ENCODE measurements at regions not wholly inside any gene's neighbourhood (a gene's known extent, or its start where the extent isn't known, plus 50 kb on each side); places are given as distances from the start of the nearest gene placed in this dataset.
"Not testable (repeated sequence)": the region's sequence is repeated elsewhere in the genome, so short reads cannot be mapped to it uniquely, and the experiment has no call there.

GRCh38 chr21:27026501-27026900 is 59.6 kb upstream of the ADAMTS5 start:
- DNase-seq (ENCODE audit: low read depth) (peak; percentile 7), FAIRE-seq (no peak)
- H3K27me3 ChIP-seq (ENCODE audit: control insufficient read depth, insufficient read depth, low read length): no peaks in the 10 kb centered on the region
- no peaks in the 10 kb centered on the region for H3K36me3 ChIP-seq (ENCODE audit: control insufficient read depth, insufficient read depth, low read length)
- TF ChIP-seq, protein P1, sequence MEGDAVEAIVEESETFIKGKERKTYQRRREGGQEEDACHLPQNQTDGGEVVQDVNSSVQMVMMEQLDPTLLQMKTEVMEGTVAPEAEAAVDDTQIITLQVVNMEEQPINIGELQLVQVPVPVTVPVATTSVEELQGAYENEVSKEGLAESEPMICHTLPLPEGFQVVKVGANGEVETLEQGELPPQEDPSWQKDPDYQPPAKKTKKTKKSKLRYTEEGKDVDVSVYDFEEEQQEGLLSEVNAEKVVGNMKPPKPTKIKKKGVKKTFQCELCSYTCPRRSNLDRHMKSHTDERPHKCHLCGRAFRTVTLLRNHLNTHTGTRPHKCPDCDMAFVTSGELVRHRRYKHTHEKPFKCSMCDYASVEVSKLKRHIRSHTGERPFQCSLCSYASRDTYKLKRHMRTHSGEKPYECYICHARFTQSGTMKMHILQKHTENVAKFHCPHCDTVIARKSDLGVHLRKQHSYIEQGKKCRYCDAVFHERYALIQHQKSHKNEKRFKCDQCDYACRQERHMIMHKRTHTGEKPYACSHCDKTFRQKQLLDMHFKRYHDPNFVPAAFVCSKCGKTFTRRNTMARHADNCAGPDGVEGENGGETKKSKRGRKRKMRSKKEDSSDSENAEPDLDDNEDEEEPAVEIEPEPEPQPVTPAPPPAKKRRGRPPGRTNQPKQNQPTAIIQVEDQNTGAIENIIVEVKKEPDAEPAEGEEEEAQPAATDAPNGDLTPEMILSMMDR (IDR thresholded peaks at IDR 0.05; ENCODE audit: insufficient read depth, low read length, severe bottlenecking): no peak
- H3K4me3 ChIP-seq (ENCODE audit: low read depth, low read length): no peak overlapping the region

- not testable (repeated sequence) for H3K4me3 ChIP-seq (ENCODE audit: low read depth, low read length); H3K27me3 ChIP-seq (ENCODE audit: control insufficient read depth, insufficient read depth, low read length); DNase-seq (ENCODE audit: low read depth); H3K36me3 ChIP-seq (ENCODE audit: control insufficient read depth, insufficient read depth, low read length); FAIRE-seq
Measured at GRCh38 chr21:27025708-27026107, 58.8 kb upstream of the ADAMTS5 start.

DNA sequence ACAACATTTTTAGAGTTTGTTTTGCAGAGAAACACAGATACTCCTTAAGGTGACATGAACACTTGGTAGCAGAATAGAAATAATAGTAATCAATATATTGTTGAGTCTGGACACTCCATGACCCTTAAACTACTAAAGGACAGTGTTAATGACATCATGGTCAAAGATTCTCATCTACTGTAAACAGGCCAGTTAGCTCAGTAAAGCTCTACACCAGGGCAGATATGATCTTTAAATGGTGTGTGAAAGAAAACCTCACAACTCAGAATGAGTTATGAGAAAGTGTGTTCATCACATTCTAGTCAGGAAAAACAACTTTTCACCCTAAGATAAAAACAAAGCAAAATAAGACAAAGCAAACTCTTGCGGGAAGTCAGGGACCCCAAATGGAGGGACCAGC is 58.1 kb upstream of the ADAMTS5 start:
- no peaks in the 10 kb centered on the region for H3K27me3 ChIP-seq (ENCODE audit: control insufficient read depth, insufficient read depth, low read length)
- FAIRE-seq (no peak), DNase-seq (ENCODE audit: low read depth) (no peak)
- H3K4me3 ChIP-seq (ENCODE audit: low read depth, low read length): no peak overlapping the region
- no peaks in the 10 kb centered on the region for H3K36me3 ChIP-seq (ENCODE audit: control insufficient read depth, insufficient read depth, low read length)
- TF ChIP-seq, protein P1 (IDR thresholded peaks at IDR 0.05; ENCODE audit: insufficient read depth, low read length, severe bottlenecking): no peak

GRCh38 chr21:27024301-27024700 is 57.4 kb upstream of the ADAMTS5 start:
- TF ChIP-seq, protein P1 (IDR thresholded peaks at IDR 0.05; ENCODE audit: insufficient read depth, low read length, severe bottlenecking): no peak
- FAIRE-seq: no peak
- H3K4me3 ChIP-seq (ENCODE audit: low read depth, low read length): no peak overlapping the region
- H3K36me3 ChIP-seq (ENCODE audit: control insufficient read depth, insufficient read depth, low read length): no peaks in the 10 kb centered on the region
- no peaks in the 10 kb centered on the region for H3K27me3 ChIP-seq (ENCODE audit: control insufficient read depth, insufficient read depth, low read length)
- DNase-seq (ENCODE audit: low read depth): no peak

DNA sequence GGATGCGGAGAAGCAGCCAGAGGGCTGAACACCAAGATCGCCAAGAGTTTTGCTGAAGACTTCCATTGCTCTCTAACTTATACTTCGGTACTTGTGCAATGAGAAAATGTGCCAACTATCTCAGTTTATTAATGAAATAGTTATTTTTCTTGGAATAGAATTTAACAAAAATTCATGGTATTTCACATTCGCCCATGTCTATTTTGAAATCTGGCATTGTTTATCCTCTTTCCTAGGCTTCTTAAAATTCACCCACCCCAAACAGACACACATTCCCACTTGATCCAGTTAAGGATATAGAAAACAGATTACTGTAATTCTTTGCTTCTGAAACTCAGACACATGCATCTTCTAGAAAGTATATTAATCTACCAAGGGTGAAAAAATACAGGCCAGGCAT is 56.3 kb upstream of the ADAMTS5 start:
- Histone ChIP-seq H3K27me3 (ENCODE audit: control insufficient read depth, insufficient read depth, low read length) (no peaks in the 10 kb centered on the region), H3K36me3 (ENCODE audit: control insufficient read depth, insufficient read depth, low read length) (no peaks in the 10 kb centered on the region), H3K4me3 (ENCODE audit: low read depth, low read length) (no peak overlapping the region)
- TF ChIP-seq, protein P1 (IDR thresholded peaks at IDR 0.05; ENCODE audit: insufficient read depth, low read length, severe bottlenecking): no peak
- DNase-seq (ENCODE audit: low read depth) (no peak), FAIRE-seq (no peak)

DNA sequence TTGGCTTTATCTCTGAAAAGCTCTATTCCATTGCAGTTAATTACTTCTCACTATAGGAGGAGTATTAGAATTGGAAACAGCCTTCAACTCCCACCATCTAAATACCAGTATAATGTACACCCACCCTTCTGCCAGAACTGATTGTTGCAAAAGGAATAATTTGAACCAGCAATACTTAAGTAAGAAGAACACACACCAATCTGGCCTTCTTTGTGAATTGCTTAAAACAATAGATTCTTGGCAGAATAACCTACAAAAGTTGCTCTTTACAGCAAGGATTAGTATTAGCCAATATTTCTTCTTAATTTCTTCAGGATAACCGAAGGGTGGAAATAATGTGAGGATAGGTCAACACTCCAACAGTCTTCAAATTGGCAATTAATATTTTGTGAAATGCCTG is 54.9 kb upstream of the ADAMTS5 start:
- DNase-seq (ENCODE audit: low read depth) (no peak), FAIRE-seq (no peak)
- H3K4me3 ChIP-seq (ENCODE audit: low read depth, low read length): no peak overlapping the region
- TF ChIP-seq, protein P1 (IDR thresholded peaks at IDR 0.05; ENCODE audit: insufficient read depth, low read length, severe bottlenecking): no peak
- no peaks in the 10 kb centered on the region for H3K36me3 ChIP-seq (ENCODE audit: control insufficient read depth, insufficient read depth, low read length)
- no peaks in the 10 kb centered on the region for H3K27me3 ChIP-seq (ENCODE audit: control insufficient read depth, insufficient read depth, low read length)
